GM12872 (cell line): ENCODE measurements at regions not wholly inside any gene's neighbourhood (a gene's known extent, or its start where the extent isn't known, plus 50 kb on each side); places are given as distances from the start of the nearest gene placed in this dataset.

Experiments used
- CTCF ChIP-seq: IDR thresholded peaks from 3 replicates; pipeline ENCODE4 v1.5.1; 2011; ENCODE audit warnings: low read depth, mild to moderate bottlenecking, low read length, moderate library complexity; ENCODE audit not compliant: insufficient read depth

GRCh38 chr9:84587153-84587552 is 82.4 kb upstream of the NTRK2 start:
- TF ChIP-seq CTCF: no peak

DNA sequence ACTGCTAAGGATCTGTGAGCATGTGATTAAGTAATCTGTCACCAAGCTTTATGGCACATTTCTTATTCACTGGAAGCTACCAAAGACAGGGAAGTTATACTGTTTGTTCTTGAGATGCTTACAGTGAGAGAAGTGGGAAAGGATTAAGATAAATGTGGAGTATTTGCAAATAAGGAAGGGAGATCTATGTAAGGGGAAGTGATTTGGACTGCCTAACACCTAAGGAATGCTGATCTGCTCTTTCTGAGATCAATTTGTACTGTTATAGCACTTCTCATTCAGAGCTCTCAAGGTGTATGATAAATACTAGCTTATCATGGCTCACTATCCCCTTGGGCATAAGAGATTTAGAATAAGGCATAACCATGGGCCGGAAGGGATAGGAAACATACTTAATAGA is 80.0 kb upstream of the NTRK2 start:
- TF ChIP-seq CTCF: no peak

DNA sequence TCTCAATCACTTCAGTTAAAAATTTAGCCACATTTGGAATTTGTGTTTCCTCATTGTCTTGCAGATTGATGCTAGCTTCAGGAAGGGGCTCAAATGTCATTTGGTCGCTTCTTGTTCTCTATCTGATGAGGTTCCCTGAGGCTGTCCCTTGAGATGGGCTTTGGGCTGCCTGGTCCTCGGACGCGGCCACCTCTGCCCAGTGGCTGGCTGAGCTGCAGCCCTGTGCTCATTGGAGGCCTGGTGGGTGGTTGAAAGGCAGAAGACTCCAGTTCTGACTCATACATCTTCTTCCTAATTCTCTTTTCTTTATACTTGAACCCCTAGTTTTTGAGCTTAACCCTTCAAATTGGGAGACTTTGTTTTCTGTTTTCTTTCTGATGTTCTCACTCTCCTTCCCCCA is 78.8 kb upstream of the NTRK2 start:
- TF ChIP-seq CTCF: no peak

- TF ChIP-seq CTCF: no peak
These were observed 76.6 kb upstream of the NTRK2 start for GRCh38 chr9:84592918-84593317.

DNA sequence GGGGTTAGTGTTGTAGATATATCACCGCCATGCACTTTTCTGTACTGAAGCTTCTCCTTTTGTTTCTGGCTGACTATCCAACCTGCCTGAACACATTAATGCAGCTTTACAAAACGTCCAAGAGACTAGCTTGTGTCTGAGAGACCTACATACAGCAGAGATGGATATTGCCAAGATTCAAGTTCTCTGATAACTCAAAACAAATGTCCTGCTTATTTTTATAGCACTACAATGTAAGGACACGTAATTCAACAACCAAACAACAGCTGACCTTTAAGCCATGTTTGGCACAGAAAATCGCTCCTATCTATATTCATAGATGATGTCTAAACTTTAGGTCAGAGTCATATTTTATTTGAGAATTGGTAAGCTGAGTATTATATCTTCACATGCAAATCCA is 76.2 kb upstream of the NTRK2 start:
- TF ChIP-seq CTCF: no peak

DNA sequence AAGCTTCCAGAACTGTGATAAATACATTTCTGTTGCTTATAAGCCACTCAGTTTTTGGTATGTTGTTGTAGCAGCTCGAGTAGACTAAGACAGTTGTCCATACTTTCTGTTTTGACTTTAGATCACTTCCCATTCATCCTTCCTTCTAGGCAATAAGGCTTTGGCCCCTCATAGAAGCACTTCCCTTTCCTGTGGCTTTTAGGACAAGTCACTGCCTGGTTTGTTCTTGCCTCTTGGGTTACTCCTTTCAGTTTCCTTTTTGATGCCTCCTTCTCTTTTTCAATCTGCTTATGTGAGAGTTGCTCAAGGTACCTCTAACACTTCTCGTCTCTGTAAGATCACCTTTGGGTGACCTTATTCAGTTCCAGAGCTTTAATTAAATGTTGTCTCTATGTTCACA is 72.4 kb upstream of the NTRK2 start:
- no peak for TF ChIP-seq CTCF

DNA sequence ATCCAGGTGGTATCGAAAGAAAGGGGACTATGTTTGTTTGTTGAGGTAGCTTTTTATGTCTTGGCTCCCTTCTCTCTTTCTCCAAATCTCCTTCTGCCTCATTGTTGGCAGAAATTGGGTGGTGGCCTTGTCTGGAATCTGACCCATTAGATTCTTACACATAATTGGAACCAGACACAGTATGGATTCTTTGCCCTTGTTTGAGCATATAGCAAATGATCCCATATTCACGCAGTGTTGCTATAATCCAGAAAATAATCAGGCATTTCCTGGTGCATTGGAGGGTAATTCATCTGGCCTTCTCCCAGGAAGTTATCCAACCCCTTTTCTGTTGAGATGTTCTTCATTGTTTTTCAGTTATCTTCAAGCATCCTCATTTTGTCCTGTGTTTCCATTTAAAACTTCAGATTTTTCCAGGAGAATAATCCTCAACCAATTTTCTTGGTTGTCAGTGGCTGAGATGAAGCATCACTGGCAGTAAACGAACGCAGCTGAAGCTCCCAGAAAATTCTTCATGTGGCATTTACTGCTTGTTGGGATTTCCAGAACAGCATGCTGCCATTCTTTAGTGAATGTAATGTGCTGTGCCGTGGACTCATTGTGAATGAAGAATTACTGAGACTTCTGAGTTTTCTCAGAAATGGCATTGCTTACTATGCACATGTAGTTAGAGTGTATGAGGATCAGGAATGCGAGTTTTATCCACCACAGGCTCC is 70.5 kb upstream of the NTRK2 start:
- no peak for TF ChIP-seq CTCF
